Muscle of leg (tissue), 3 donors: ENCODE measurements at regions not wholly inside any gene's neighbourhood (a gene's known extent, or its start where the extent isn't known, plus 50 kb on each side); places are given as distances from the start of the nearest gene placed in this dataset.

Experiments
- DNase-seq: peaks from one replicate; pipeline ENCODE4 v3.0.0; 2013
- H3K27ac ChIP-seq: one replicate; pipeline ENCODE4 v1.5.1; 2013; ENCODE audit warnings: mild to moderate bottlenecking, low read length, control low read depth
- H3K27me3 ChIP-seq: one replicate; pipeline ENCODE4 v1.6.1; 2013; ENCODE audit warnings: low read length; ENCODE audit not compliant: control insufficient read depth, insufficient read depth
- H3K36me3 ChIP-seq: one replicate; pipeline ENCODE4 v1.6.1; 2013; ENCODE audit warnings: low read length; ENCODE audit not compliant: control insufficient read depth, insufficient read depth
- H3K4me1 ChIP-seq: one replicate; pipeline ENCODE4 v1.6.1; 2013; ENCODE audit warnings: low read length; ENCODE audit not compliant: control insufficient read depth, insufficient read depth
- H3K4me3 ChIP-seq: one replicate; pipeline ENCODE4 v1.5.1; 2013; ENCODE audit warnings: low read length, control low read depth
- H3K9me3 ChIP-seq: replicated peaks from 2 replicates; pipeline ENCODE4 v1.6.1; 2013; ENCODE audit warnings: low read depth, low read length; ENCODE audit not compliant: control insufficient read depth
- WGBS: methylation state at CpG from one replicate; pipeline ENCODE4 v1.1.5; 2013; ENCODE audit warnings: missing lambda C conversion rate; ENCODE audit not compliant: insufficient coverage; 5-methylcytosine and 5-hydroxymethylcytosine counted together

DNA sequence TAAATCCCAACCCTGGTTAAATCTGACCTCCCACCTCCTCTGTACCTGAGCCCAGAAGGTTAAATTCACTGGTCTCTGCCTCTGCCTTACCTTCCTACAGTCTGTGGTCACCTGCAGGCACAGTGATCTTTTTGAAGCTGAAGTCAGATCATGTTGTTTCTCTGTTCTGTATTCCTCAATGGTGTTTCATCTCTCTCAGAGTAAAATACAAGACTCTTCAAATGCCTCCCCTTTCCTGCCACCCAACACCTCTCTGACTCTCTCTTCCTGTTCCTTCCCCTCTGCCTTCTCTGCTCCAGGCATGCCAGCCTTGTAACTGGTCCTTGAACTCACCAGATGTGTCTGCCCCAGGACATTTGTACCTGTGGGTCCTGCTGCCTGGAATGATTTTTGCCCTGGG is 219.3 kb downstream of the UXS1 start:
- Histone ChIP-seq H3K27me3 (peaks cover 2% of the 10 kb centered on the region), H3K9me3 (peaks cover 6% of the 10 kb centered on the region), H3K36me3 (no peaks in the 10 kb centered on the region), H3K27ac (no peak overlapping the region), H3K4me3 (no peak overlapping the region), H3K4me1 (no peaks in the 10 kb centered on the region)
- DNase-seq: no peak

DNA sequence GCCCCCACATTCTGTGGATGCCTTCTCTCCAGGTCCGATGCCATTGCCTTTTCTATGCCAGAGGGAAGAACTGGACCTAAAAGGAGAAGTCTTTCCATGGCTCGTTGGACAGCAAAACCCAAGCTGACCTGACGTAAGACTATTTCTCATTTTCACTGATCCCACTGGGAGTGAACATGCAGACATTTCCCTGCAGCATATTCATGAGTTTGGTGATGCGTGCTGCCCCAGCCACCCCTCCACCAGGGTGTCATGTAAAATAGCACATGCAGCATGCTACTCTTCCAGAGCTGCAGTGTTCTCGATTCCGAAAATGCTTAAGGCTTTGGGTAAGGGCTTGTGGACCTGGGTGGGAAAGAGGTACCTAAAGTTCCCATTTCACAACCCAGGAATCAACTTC is 221.2 kb downstream of the UXS1 start:
- Histone ChIP-seq H3K4me3 (no peak overlapping the region), H3K9me3 (peaks cover 2% of the 10 kb centered on the region), H3K36me3 (no peaks in the 10 kb centered on the region), H3K27me3 (peaks cover 2% of the 10 kb centered on the region), H3K4me1 (no peaks in the 10 kb centered on the region), H3K27ac (no peak overlapping the region)
- 71% methylated on average over 3 of the region's 6 CpGs for WGBS
- DNase-seq: no peak

DNA sequence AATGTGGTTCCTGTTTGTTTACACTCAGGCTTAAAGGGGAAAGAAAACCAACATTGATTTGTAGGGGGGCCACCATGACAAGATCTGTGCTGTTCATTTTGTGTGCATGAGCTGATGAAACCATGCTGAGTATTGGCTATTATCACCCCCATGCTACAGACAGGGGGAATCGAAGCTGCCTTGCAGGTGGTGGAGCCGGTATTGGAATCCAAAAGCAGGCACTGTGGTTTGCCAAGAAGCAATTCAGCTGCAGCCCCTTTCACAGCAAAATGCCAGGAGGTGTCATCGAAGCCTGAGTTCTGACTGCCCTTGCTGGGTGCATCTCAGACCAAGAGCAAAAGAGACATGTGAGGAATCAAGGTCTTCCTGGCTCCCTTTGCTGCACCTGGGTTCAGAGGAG is 221.9 kb downstream of the UXS1 start:
- no peaks in the 10 kb centered on the region for H3K36me3 ChIP-seq
- H3K9me3 ChIP-seq: peaks cover 2% of the 10 kb centered on the region
- 61% methylated on average over 3 of the region's 3 CpGs for WGBS
- no peak overlapping the region for H3K27ac ChIP-seq
- no peaks in the 10 kb centered on the region for H3K4me1 ChIP-seq
- H3K27me3 ChIP-seq: peaks cover 2% of the 10 kb centered on the region
- H3K4me3 ChIP-seq: no peak overlapping the region
- no peak for DNase-seq

DNA sequence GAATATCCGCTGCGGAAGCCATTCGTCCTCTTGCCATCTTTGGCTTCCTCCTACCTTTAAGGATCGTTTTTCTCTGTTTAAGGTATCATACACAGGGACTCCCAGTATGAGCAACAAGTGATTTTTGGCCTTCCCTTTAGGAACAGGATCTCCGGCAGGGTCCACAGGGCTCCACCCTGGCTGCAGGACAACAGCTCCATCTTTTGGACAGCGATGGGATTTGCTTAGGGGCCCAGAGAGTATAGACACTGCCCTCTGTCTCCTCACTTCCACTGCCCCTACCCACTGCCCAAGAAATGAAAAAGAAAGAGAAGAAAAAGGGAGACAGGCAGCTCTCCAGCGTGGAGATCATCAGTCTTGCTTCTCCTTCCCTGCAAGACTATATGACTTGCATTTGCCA is 224.5 kb downstream of the UXS1 start:
- no peak overlapping the region for H3K27ac ChIP-seq
- peaks cover 2% of the 10 kb centered on the region for H3K27me3 ChIP-seq
- no peaks in the 10 kb centered on the region for H3K36me3 ChIP-seq
- no peaks in the 10 kb centered on the region for H3K4me1 ChIP-seq
- 74% methylated on average over 5 of the region's 7 CpGs for WGBS
- peaks cover 2% of the 10 kb centered on the region for H3K9me3 ChIP-seq
- no peak for DNase-seq
- H3K4me3 ChIP-seq: no peak overlapping the region

DNA sequence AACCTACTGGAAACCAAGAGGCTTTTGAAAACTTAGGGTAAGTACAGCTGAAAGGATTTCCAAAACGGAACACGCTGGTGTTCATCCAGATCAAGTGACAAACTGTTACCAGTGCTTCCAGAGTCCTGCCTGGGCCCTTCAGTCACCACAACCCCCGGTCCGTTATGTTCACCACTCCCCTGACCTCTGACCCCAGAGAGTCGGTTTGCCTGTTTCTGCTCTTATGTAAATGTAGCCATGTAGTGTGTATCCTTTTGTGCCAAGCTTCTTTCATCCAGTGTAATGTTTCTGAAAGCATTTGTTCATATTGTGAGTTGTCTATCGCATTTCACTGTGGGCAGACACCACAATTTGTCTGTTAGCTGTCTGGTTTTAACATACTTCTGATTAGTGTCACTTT is 217.5 kb downstream of the NCK2 start:
- H3K4me3 ChIP-seq: no peak overlapping the region
- no peaks in the 10 kb centered on the region for H3K36me3 ChIP-seq
- H3K27me3 ChIP-seq: no peaks in the 10 kb centered on the region
- WGBS: 73% methylated on average over 2 of the region's 6 CpGs
- peaks cover 2% of the 10 kb centered on the region for H3K9me3 ChIP-seq
- no peak for DNase-seq
- no peaks in the 10 kb centered on the region for H3K4me1 ChIP-seq
- no peak overlapping the region for H3K27ac ChIP-seq

DNA sequence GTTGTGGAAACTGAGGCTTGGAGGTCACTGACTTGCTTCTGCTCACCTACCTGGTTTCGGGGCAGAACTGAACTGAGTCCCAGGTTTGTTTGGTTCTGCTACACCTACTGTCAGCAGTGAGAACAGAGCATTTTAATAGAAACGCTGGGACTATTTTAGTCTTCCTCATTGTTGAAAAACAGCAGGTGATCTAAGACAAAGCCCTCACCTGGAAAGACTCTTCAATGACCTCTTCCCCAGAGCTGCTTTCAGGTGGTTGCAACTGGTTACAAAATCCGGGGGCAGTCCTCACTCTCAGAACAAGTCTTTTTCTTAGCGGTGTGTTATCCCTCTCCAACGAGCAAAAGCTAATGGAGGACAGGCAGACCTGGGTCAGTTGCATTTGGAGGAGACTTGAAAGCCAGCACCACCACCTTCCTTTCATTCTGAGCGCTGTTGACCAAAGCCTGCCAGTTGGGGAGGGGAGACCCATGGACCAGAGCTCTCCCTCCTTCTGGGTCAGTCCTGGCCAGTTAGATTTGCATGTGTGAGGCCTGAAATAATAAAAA is 217.0 kb downstream of the NCK2 start:
- H3K27me3 ChIP-seq: no peaks in the 10 kb centered on the region
- no peaks in the 10 kb centered on the region for H3K36me3 ChIP-seq
- DNase-seq: no peak
- H3K27ac ChIP-seq: no peak overlapping the region
- 70% methylated on average over 5 of the region's 6 CpGs for WGBS
- H3K4me3 ChIP-seq: no peak overlapping the region
- no peaks in the 10 kb centered on the region for H3K4me1 ChIP-seq
- H3K9me3 ChIP-seq: peaks cover 2% of the 10 kb centered on the region

DNA sequence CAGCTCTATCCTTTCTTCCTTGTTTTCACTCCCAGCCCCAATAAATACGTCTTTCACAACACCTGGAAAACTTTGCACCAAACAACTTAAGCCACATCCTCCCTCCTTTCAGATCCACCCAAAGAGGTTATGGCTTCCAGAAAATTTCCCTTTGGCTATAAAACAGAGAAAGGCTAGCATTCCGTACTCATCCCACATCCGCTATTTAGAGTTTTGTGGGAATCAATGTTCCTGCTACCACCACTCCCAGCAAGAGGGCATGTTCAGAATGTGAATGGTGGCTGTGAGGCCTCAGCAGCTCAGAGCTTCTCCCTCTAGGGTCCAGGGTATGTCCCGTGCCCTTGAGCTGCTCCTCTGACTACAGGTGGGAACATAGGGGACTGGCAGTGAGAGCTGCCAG is 214.6 kb downstream of the NCK2 start:
- Histone ChIP-seq H3K27ac (no peak overlapping the region), H3K4me3 (no peak overlapping the region), H3K36me3 (no peaks in the 10 kb centered on the region), H3K27me3 (peaks cover 2% of the 10 kb centered on the region), H3K9me3 (peaks cover 2% of the 10 kb centered on the region), H3K4me1 (peaks cover 4% of the 10 kb centered on the region)
- 75% methylated on average over 1 of the region's 4 CpGs for WGBS
- DNase-seq: no peak

DNA sequence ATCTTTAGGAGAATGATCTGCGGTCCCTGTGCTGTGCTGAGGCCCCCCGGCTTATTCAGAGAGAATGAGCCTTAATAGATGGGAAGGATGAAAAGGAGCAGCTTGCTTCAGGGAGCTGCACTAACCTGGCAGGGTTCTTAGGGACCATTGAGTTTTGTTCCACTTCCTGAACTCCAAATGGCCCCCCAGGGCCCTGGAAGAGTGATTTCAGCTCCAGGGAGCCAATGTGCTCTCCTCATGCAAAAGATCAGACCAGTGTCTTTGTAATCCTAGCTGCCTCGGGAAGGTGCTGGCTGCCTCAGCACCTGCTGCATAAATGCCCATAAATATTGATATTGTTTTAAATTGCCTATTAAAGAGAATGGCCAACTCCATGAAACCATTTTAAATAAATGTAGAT is 210.2 kb downstream of the NCK2 start:
- peaks cover 2% of the 10 kb centered on the region for H3K9me3 ChIP-seq
- 0% methylated on average over 1 of the region's 3 CpGs for WGBS
- no peaks in the 10 kb centered on the region for H3K36me3 ChIP-seq
- H3K4me3 ChIP-seq: no peak overlapping the region
- peaks cover 2% of the 10 kb centered on the region for H3K27me3 ChIP-seq
- no peak overlapping the region for H3K27ac ChIP-seq
- H3K4me1 ChIP-seq: peaks cover 7% of the 10 kb centered on the region
- DNase-seq: no peak

DNA sequence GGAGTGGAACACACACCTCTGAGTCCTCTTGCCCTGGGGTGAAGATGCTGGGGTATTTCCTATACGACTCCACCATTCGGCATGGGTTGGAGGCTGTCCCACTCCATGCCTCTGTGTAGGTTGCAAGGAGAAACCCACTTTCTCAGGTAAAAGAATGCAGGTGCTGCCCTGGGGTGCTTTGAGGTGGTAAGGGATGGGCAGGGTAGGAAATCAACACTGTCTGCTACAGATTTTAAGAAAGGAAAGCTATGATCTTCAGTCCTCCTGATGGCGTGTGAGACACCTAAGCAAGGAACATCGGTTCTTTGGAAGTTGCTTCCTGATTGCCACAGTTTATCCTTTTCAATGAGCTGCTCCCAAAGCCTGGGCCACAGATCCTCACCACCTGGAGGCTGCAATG is 209.2 kb downstream of the NCK2 start:
- Histone ChIP-seq H3K27me3 (peaks cover 2% of the 10 kb centered on the region), H3K27ac (no peak overlapping the region), H3K36me3 (no peaks in the 10 kb centered on the region), H3K4me3 (no peak overlapping the region), H3K4me1 (peaks cover 7% of the 10 kb centered on the region), H3K9me3 (peaks cover 2% of the 10 kb centered on the region)
- 100% methylated on average over 2 of the region's 4 CpGs for WGBS
- DNase-seq: no peak

DNA sequence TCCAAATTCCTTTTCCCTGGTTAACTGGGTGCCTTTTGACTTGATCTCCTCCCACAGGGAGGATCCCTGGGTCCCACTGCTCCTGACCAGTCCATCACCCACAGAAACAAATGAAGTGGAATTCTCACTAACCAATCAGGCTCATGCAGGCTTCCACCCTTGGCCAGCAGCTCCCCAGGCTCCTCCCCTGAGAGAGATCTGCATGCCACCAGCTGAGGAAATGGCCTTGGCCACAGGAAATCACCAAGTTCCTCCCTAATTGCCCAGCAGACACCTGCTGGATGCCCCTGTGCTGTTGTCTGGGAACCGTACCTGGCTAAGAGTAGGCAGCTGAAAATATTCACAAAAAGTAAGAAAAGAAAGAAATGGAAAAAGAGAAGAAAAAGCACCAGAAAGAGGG is 207.4 kb downstream of the NCK2 start:
- H3K27me3 ChIP-seq: peaks cover 2% of the 10 kb centered on the region
- no peaks in the 10 kb centered on the region for H3K9me3 ChIP-seq
- no peak overlapping the region for H3K4me3 ChIP-seq
- peaks cover 7% of the 10 kb centered on the region for H3K4me1 ChIP-seq
- H3K36me3 ChIP-seq: no peaks in the 10 kb centered on the region
- no peak overlapping the region for H3K27ac ChIP-seq
- 83% methylated on average over 1 of the region's 1 CpG for WGBS
- DNase-seq: no peak

DNA sequence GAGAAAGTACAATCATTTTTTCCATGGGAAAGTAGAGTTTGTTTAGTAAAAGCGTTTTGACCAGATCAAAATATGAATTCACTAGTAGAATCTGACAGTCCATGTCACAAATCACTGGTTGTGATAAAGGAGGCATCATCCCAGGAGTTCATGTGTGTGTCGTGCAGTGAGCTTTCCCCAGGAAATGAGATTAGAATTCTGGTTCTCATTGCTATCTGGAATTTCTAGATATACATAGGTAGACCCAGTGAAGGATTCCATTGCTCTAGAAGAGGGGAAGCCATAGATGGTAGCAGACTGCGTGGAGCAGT is 206.6 kb downstream of the NCK2 start:
- no peaks in the 10 kb centered on the region for H3K36me3 ChIP-seq
- H3K4me3 ChIP-seq: no peak overlapping the region
- H3K27me3 ChIP-seq: peaks cover 2% of the 10 kb centered on the region
- 57% methylated on average over 1 of the region's 3 CpGs for WGBS
- no peak for DNase-seq
- H3K27ac ChIP-seq: no peak overlapping the region
- H3K4me1 ChIP-seq: peaks cover 7% of the 10 kb centered on the region
- no peaks in the 10 kb centered on the region for H3K9me3 ChIP-seq
